ENCODE measurements at regions not wholly inside any gene's neighbourhood (a gene's known extent, or its start where the extent isn't known, plus 50 kb on each side); places are given as distances from the start of the nearest gene placed in this dataset.

DNA sequence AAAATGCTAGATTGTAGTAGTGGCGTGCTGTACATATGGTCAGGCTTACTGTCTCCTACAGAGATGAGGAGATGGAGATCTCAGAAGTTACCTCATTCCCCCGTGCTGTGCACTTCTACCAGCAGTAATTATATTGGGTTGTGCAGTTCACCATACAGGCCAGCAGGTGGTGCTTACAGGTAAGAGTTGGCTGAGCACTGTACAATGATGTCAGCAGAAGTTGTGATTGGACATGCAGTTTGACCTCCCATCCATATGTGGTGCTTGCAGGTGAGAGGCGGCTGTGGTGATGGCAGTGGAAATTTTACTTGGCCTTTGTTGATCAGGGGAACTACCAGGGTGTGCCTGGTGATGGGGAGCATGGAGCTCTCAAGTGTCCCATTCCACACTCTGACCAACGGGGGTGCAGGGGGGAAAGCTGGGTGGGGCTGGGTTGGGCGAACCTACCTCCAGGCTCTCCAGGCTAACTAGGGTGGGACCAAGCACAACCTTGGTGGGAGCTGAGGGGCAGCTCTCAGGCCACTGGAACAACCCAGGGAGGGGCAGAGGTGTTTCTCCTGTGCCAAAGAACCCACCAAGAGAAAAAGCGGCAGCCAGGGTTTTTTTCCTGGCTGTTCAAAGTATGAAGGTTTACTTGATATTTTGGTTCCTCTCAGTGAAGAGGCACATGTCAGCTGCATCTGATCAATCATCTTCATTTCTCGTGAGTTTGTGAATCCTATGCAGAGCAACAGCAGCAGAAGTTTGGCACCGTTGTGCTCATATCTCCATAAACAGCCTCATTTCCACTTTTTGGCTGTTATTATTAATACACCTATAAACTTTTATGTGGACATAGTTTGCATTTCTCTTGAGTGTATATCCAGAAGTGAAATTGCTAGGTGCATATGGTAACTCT lies 73.8 kb upstream of the FREM3 start:
- H3K36me3 ChIP-seq (ENCODE audit: control insufficient read depth in 4 of 4, insufficient read depth in 3 of 4, low read depth in 1 of 4, low read length in 3 of 4) = no peaks in the 10 kb centered on the region
- DNase-seq (ENCODE audit: low spot score) = peak; percentile 69
- no peaks in the 10 kb centered on the region for H3K9me3 ChIP-seq (ENCODE audit: control insufficient read depth in 4 of 4, low read length in 3 of 4)
- H3K27me3 ChIP-seq (ENCODE audit: control insufficient read depth in 4 of 4, insufficient read depth in 4 of 4, low read length in 3 of 4) = no peaks in the 10 kb centered on the region
- H3K9ac ChIP-seq (ENCODE audit: low read depth in 1 of 2, low read length in 2 of 2) = no peak overlapping the region
- H3K4me3 ChIP-seq (ENCODE audit: low read depth in 1 of 3, low read length in 3 of 3) = no peak overlapping the region
- no peaks in the 10 kb centered on the region for H3K4me1 ChIP-seq (ENCODE audit: control insufficient read depth in 4 of 4, insufficient read depth in 4 of 4, low read length in 3 of 4)
- H3K27ac ChIP-seq (ENCODE audit: low read depth in 1 of 2, low read length in 2 of 2) = no peak overlapping the region
- TF ChIP-seq FOXA1 (IDR thresholded peaks at IDR 0.05) = no peak
- TF ChIP-seq, protein P1, sequence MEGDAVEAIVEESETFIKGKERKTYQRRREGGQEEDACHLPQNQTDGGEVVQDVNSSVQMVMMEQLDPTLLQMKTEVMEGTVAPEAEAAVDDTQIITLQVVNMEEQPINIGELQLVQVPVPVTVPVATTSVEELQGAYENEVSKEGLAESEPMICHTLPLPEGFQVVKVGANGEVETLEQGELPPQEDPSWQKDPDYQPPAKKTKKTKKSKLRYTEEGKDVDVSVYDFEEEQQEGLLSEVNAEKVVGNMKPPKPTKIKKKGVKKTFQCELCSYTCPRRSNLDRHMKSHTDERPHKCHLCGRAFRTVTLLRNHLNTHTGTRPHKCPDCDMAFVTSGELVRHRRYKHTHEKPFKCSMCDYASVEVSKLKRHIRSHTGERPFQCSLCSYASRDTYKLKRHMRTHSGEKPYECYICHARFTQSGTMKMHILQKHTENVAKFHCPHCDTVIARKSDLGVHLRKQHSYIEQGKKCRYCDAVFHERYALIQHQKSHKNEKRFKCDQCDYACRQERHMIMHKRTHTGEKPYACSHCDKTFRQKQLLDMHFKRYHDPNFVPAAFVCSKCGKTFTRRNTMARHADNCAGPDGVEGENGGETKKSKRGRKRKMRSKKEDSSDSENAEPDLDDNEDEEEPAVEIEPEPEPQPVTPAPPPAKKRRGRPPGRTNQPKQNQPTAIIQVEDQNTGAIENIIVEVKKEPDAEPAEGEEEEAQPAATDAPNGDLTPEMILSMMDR (IDR thresholded peaks at IDR 0.05; ENCODE audit: low read depth, low read length, missing input control) = peak; percentile 60
- TF ChIP-seq SP1 (IDR thresholded peaks at IDR 0.05) = no peak
- no peak for TF ChIP-seq EGR1 (IDR thresholded peaks at IDR 0.05; ENCODE audit: low read depth in 2 of 2)
- TF ChIP-seq RAD21 (IDR thresholded peaks at IDR 0.05) = peak; percentile 69 to 83
- 67% methylated on average over 8 of the region's 8 CpGs for WGBS

DNA sequence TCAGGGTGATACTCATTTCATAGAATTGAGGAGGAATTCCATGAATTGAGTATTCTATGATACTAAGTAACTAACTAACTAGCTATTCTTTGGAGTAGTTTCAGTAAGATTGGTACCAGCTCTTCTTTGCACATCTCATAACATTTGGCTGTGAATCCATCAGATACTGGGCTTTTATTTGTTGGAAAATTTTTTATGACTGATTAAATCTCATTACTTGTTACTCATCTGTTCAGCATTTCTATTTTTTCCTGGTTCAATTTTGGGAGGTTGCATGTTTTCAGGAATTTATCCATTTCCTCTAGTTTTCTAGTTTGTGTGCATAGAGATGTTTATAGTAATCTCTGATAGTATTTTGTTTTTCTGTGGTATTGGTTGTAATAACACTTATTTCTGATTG lies 70.8 kb upstream of the FREM3 start:
- Histone ChIP-seq H3K9me3 (ENCODE audit: control insufficient read depth in 4 of 4, low read length in 3 of 4) (no peaks in the 10 kb centered on the region), H3K36me3 (ENCODE audit: control insufficient read depth in 4 of 4, insufficient read depth in 3 of 4, low read depth in 1 of 4, low read length in 3 of 4) (no peaks in the 10 kb centered on the region), H3K4me3 (ENCODE audit: low read depth in 1 of 3, low read length in 3 of 3) (no peak overlapping the region), H3K27me3 (ENCODE audit: control insufficient read depth in 4 of 4, insufficient read depth in 4 of 4, low read length in 3 of 4) (no peaks in the 10 kb centered on the region), H3K9ac (ENCODE audit: low read depth in 1 of 2, low read length in 2 of 2) (no peak overlapping the region), H3K4me1 (ENCODE audit: control insufficient read depth in 4 of 4, insufficient read depth in 4 of 4, low read length in 3 of 4) (no peaks in the 10 kb centered on the region), H3K27ac (ENCODE audit: low read depth in 1 of 2, low read length in 2 of 2) (no peak overlapping the region)
- no peak for DNase-seq (ENCODE audit: low spot score)
- no peak for TF ChIP-seq SP1 (IDR thresholded peaks at IDR 0.05)
- no peak for TF ChIP-seq FOXA1 (IDR thresholded peaks at IDR 0.05)
- no peak for TF ChIP-seq HNF4G (IDR thresholded peaks at IDR 0.05)
- TF ChIP-seq, protein P1 (IDR thresholded peaks at IDR 0.05; ENCODE audit: low read depth, low read length, missing input control) = no peak
- TF ChIP-seq, protein P2, sequence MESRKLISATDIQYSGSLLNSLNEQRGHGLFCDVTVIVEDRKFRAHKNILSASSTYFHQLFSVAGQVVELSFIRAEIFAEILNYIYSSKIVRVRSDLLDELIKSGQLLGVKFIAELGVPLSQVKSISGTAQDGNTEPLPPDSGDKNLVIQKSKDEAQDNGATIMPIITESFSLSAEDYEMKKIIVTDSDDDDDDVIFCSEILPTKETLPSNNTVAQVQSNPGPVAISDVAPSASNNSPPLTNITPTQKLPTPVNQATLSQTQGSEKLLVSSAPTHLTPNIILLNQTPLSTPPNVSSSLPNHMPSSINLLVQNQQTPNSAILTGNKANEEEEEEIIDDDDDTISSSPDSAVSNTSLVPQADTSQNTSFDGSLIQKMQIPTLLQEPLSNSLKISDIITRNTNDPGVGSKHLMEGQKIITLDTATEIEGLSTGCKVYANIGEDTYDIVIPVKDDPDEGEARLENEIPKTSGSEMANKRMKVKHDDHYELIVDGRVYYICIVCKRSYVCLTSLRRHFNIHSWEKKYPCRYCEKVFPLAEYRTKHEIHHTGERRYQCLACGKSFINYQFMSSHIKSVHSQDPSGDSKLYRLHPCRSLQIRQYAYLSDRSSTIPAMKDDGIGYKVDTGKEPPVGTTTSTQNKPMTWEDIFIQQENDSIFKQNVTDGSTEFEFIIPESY (IDR thresholded peaks at IDR 0.05) = no peak
- TF ChIP-seq TAF1 (conservative IDR thresholded peaks at IDR 0.05) = no peak
- no peak for TF ChIP-seq FOXA2 (IDR thresholded peaks at IDR 0.05)
- no peak for TF ChIP-seq RAD21 (IDR thresholded peaks at IDR 0.05)
- TF ChIP-seq GABPA (IDR thresholded peaks at IDR 0.05 in 1 of 2, conservative IDR thresholded peaks at IDR 0.05 in 1 of 2) = no peak
- TF ChIP-seq EGR1 (IDR thresholded peaks at IDR 0.05; ENCODE audit: low read depth in 2 of 2) = no peak
- TF ChIP-seq, protein P3, sequence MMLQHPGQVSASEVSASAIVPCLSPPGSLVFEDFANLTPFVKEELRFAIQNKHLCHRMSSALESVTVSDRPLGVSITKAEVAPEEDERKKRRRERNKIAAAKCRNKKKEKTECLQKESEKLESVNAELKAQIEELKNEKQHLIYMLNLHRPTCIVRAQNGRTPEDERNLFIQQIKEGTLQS (IDR thresholded peaks at IDR 0.05) = no peak
- no peak for TF ChIP-seq RXRA (IDR thresholded peaks at IDR 0.05)
- TF ChIP-seq JUND (IDR thresholded peaks at IDR 0.05) = no peak
- TF ChIP-seq, protein P4, sequence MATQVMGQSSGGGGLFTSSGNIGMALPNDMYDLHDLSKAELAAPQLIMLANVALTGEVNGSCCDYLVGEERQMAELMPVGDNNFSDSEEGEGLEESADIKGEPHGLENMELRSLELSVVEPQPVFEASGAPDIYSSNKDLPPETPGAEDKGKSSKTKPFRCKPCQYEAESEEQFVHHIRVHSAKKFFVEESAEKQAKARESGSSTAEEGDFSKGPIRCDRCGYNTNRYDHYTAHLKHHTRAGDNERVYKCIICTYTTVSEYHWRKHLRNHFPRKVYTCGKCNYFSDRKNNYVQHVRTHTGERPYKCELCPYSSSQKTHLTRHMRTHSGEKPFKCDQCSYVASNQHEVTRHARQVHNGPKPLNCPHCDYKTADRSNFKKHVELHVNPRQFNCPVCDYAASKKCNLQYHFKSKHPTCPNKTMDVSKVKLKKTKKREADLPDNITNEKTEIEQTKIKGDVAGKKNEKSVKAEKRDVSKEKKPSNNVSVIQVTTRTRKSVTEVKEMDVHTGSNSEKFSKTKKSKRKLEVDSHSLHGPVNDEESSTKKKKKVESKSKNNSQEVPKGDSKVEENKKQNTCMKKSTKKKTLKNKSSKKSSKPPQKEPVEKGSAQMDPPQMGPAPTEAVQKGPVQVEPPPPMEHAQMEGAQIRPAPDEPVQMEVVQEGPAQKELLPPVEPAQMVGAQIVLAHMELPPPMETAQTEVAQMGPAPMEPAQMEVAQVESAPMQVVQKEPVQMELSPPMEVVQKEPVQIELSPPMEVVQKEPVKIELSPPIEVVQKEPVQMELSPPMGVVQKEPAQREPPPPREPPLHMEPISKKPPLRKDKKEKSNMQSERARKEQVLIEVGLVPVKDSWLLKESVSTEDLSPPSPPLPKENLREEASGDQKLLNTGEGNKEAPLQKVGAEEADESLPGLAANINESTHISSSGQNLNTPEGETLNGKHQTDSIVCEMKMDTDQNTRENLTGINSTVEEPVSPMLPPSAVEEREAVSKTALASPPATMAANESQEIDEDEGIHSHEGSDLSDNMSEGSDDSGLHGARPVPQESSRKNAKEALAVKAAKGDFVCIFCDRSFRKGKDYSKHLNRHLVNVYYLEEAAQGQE (IDR thresholded peaks at IDR 0.05) = no peak
- no peak for TF ChIP-seq NR2F2 (IDR thresholded peaks at IDR 0.05)
- TF ChIP-seq, protein P5, sequence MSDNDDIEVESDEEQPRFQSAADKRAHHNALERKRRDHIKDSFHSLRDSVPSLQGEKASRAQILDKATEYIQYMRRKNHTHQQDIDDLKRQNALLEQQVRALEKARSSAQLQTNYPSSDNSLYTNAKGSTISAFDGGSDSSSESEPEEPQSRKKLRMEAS (IDR thresholded peaks at IDR 0.05) = no peak
- no peak for TF ChIP-seq HNF4A (conservative IDR thresholded peaks at IDR 0.05)
- TF ChIP-seq YY1 (IDR thresholded peaks at IDR 0.05) = no peak
